H1 (cell line): ENCODE measurements at regions not wholly inside any gene's neighbourhood (a gene's known extent, or its start where the extent isn't known, plus 50 kb on each side); places are given as distances from the start of the nearest gene placed in this dataset.

Source experiments
- BRCA1 ChIP-seq: IDR thresholded peaks from 2 replicates; pipeline ENCODE4 v1.6.1; 2012; ENCODE audit warnings: low read depth, low read length, improper control_type of control experiment
- EZH2 ChIP-seq: fragments of 200-600 bp; sonication (generic); IDR thresholded peaks from 2 replicates; pipeline ENCODE4 v1.7.1; 2012; ENCODE audit warnings: low read depth, mild to moderate bottlenecking, moderate library complexity, low read length, inconsistent platforms; ENCODE audit not compliant: severe bottlenecking

GRCh38 chr2:60608679-60609078 lies 55.2 kb upstream of the BCL11A start (continued):
- TF ChIP-seq EZH2 (no peak), BRCA1 (no peak)
- TF ChIP-seq, all 59 proteins: peak for 0
